Breast epithelium (tissue), 3 donors: ENCODE measurements at regions not wholly inside any gene's neighbourhood (a gene's known extent, or its start where the extent isn't known, plus 50 kb on each side); places are given as distances from the start of the nearest gene placed in this dataset.

Source experiments
- CTCF ChIP-seq, 3 donors: fragments of 450-650 bp; IDR thresholded peaks; one replicate each; pipeline ENCODE4 v1.5.1; 2016 to 2017; ENCODE audit warnings: antibody characterized with exemption in 3 of 3, mild to moderate bottlenecking in 3 of 3, moderate library complexity in 3 of 3
- POLR2A ChIP-seq: fragments of 450-650 bp; IDR thresholded peaks from one replicate; pipeline ENCODE4 v1.6.1; 2016; ENCODE audit warnings: antibody characterized with exemption, mild to moderate bottlenecking, moderate library complexity
- POLR2AphosphoS5 ChIP-seq, 3 donors: sonication (generic); formaldehyde crosslinking; IDR thresholded peaks; one replicate each; pipeline ENCODE4 v1.6.1; 2017; ENCODE audit warnings: antibody characterized with exemption in 3 of 3

GRCh38 chr4:180253419-180253818 is 1989.8 kb upstream of the TENM3 start:
- TF ChIP-seq CTCF (IDR thresholded peaks at IDR 0.05) (no peak), POLR2A (no peak), POLR2AphosphoS5 (IDR thresholded peaks at IDR 0.05) (no peak)
